GM19438 (cell line): ENCODE measurements at regions not wholly inside any gene's neighbourhood (a gene's known extent, or its start where the extent isn't known, plus 50 kb on each side); places are given as distances from the start of the nearest gene placed in this dataset.

ENCODE experiments used
- ATAC-seq: cut with Tn5 transposase; IDR thresholded peaks from one replicate; pipeline ENCODE4 v1.9.1; 2021; ENCODE audit warnings: low read depth; ENCODE audit not compliant: unreplicated experiment

DNA sequence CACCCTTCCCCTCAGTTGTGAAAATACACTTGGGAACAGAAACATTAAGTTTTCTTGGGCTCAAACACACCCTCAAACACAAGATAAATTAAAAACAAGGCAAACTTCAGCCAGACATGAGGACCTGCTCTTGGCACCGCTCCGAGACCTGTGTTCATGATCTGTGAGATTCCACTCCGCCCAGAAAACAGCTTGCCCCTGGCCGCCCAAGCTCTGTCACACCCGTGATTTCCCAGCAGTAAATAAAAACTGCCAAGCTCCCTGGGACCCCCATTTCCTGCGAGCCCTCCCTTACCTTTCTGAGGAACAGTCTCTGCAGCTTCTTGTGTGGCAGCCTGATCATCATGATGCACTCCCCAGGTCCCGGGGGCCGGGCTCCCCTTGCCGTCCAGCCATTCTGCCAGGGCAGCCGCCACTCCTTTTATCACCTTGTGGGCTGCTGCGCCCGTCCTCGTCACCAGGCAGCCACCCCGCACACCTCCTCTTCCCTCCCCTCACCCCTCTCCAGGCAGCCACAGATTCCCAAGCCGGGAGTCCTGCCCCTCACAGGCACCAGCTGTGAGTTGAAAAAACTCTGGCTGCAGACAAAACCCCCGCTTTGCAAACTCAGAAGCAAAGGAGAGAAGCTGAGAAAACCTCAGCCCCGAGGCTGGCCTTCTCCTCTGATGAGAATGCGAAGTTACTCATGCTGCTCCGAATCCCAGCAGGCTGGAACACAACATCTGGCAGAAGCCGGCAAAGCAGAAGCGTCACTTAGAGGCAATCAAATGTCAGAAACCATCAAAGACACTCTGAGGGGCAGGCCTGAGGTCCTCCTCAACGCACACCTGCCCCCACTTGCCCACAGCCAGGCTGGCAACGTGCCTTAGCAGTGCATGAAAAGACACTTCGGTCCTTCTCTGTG, 130.4 kb upstream of the RPS6KA2 start:
- ATAC-seq = no peak

- no peak for ATAC-seq
Measured at GRCh38 chr6:166754218-166755030, 127.4 kb upstream of the RPS6KA2 start.

DNA sequence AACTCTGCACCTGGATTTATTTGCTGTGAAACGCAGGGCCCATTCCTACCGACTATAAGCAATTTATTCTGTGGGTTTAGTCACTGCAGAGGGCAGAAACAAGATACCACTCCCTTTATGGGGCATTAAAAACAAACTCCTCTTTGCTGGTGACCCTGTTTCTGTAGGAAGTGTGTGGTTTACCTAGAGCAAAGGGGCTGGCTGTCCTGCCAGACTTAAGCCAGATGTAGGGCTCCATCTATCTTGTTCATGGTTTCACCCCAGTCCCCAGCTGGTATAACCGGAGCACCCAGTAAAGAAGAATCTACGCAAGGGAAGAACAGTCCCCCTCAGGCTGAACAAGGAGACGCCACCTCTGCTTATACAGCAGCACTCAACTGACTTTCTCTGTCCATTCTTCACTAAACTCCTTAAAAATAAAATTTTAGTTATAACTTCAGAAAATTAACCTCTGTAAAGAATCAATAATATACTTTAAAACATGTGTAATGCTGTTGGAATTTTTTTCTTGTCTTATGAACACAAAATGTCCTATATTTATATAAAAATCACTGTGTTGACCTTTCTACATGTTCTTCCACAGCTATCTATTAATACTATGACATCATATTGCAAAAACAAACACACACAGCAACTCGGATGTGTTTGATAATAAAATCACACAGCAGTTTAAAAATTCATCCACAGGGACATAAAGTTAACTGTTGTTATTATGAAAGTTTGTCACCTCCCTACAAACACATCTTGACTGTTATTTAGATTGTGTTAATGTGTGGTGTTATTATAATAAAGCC, 126.1 kb upstream of the RPS6KA2 start:
- ATAC-seq = no peak

DNA sequence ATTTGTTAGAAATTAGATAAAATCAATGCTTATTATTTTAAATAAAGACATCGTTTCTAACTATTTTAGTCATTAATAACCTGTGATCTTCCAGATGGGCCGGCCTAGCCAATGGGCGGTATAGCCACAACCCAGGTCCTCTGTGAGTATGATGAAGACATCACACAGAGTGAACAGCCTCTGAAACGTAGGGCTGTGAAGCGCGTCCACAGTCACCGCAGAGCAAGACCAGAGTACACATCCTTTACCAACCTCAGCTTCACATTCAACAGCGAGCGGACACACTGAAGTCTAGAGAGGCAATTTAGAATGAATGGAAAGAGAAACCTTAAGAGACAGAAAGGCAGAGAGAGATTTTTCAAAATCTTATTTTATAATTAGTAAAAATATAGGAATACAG, 125.0 kb upstream of the RPS6KA2 start:
- ATAC-seq = peak; percentile 71

- ATAC-seq = peak; percentile 92
Measured at GRCh38 chr6:166751051-166751595, 124.1 kb upstream of the RPS6KA2 start.

GRCh38 chr6:166750108-166750793, 123.2 kb upstream of the RPS6KA2 start:
- ATAC-seq = no peak

GRCh38 chr6:166749666-166750065, 122.6 kb upstream of the RPS6KA2 start:
- no peak for ATAC-seq

GRCh38 chr6:166747644-166748595, 120.9 kb upstream of the RPS6KA2 start:
- ATAC-seq = no peak

GRCh38 chr6:166745801-166746668, 119.0 kb upstream of the RPS6KA2 start:
- no peak for ATAC-seq

DNA sequence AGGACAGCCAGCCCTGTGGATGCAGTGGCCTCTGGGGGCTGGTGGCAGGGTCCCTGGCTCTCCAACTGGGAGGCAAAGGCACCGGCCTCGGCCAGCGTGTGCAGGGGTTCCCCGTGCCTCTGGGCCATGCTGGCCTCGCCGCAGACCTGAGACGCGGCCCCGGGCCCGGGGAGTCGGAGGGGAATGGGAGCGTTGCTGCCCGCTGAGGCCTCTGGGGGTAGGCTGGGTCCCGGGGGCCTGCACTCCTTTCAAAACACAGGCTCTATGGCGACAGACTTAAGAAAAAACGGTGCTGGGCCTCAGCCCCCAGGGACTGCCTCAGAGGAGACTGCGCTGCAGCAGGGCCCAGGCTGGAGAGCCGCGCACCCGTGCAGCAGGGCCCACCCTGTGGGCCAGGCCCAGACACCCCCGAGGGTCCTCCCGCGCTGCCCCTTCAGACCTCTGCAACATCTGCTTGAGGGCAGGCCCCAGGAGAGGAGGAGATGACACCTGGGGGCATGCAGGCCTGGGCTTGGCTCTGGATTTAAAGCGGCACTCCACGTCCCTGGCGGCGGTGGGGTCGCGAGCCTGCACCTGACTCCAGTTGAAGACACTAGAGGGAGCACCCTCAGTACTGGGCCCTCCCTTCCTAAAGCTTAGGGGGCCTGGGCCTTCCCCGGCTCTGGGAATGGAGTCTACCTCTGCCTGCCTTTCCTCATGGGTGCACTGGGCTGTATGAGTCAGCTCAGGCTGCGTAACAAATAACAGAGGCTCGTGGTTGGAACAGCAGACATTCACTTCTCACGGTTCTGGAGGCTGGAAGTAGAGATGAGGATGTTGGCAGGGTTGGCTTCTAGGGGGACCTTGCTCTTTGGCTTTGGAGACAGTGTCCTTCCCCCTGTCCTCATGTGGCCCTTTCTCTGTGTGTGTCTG, 117.4 kb upstream of the RPS6KA2 start:
- ATAC-seq = no peak

DNA sequence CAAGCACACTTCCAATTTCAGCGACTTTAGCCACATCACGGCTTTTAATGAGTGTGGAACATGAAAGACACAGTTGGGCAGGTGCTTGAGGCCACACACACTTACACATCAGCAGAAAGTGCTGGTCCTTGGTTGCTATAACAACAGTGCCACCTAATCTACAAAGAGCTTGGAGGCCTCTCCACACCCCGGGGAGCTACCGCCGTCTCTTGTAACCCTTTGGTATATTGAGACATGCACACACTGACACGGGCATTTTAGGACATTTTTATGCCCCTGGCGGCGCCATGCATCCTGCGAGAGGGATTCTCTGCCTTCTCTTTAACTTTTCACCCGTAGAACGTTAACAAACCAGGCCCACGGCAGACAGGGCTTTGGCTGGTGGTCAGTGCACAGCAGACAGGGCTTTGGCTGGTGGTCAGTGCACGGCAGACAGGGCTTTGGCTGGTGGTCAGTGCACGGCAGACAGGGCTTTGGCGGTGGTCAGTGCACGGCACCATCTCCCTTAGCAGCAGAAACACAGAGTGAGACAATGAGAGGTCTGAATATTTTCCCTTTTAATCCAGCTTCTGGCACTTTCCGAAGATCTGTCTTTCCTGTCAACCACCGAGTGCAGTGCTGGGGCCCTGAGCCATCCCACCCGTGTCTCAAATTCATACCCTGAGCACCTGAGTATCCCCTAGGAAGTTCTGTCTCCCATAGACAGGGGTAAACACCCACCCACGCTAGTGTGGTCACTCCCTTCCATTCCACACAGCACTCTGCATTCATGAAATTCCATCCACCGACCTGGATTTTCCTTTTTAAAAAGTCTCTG, 116.6 kb upstream of the RPS6KA2 start:
- ATAC-seq = no peak

GRCh38 chr6:166742981-166743380, 115.9 kb upstream of the RPS6KA2 start:
- ATAC-seq = no peak

GRCh38 chr6:166739976-166740318, 112.9 kb upstream of the RPS6KA2 start:
- ATAC-seq = no peak

GRCh38 chr6:166739117-166739975, 112.3 kb upstream of the RPS6KA2 start:
- no peak for ATAC-seq

DNA sequence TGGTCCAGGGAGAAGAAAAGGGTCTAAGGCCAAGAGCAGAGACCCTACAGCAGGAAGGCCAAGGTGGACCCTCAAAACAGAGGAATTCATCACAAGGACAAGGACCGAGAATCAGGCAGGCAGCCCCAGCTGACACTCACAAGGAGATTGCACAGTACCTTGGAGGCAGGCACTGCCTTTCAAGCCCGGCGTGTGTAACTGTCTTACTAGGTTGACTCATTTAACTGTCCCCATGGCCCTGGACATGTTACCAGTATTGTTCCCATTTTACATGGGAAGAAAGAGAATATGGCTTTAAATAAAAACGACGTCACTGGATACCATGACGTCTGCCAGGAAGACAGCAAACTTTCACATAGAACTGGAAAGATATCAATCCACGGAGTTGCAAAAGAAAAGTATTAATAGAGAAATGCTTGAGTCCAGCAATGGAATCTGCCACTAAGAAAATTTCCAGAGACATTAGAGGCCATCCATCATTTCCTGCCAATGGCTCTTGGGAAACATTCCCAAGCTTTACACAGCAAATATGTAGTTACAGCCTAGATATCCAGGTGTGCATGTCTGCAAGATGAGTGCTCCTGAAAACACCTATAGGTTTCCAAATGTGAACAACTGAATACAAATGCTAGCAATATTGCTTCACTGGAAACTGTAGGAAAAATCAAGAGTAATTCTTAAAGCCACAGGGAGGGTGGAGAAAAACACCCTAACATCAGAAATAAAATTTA, 111.5 kb upstream of the RPS6KA2 start:
- ATAC-seq = no peak
